22Rv1 (cell line): ENCODE measurements at regions not wholly inside any gene's neighbourhood (a gene's known extent, or its start where the extent isn't known, plus 50 kb on each side); places are given as distances from the start of the nearest gene placed in this dataset.

Experiments
- H3K27ac ChIP-seq: fragments of 450-650 bp; 2 replicates; pipeline ENCODE4 v1.5.1; 2017
- ZFX ChIP-seq: fragments of 450-650 bp; IDR thresholded peaks from 2 replicates; pipeline ENCODE4 v1.6.1; 2017; ENCODE audit warnings: antibody characterized with exemption, borderline replicate concordance
- TF ChIP-seq, protein P1 (sequence below): fragments of 450-650 bp; IDR thresholded peaks from 2 replicates; pipeline ENCODE4 v1.5.1; 2017; ENCODE audit warnings: mild to moderate bottlenecking

- H3K27ac ChIP-seq, result no peak overlapping the region
These were observed 84.0 kb downstream of the GATA3 start for GRCh38 chr10:8138471-8138870.

GRCh38 chr10:8144496-8144895 lies 90.0 kb downstream of the GATA3 start:
- no peak overlapping the region for H3K27ac ChIP-seq
- TF ChIP-seq, protein P1, sequence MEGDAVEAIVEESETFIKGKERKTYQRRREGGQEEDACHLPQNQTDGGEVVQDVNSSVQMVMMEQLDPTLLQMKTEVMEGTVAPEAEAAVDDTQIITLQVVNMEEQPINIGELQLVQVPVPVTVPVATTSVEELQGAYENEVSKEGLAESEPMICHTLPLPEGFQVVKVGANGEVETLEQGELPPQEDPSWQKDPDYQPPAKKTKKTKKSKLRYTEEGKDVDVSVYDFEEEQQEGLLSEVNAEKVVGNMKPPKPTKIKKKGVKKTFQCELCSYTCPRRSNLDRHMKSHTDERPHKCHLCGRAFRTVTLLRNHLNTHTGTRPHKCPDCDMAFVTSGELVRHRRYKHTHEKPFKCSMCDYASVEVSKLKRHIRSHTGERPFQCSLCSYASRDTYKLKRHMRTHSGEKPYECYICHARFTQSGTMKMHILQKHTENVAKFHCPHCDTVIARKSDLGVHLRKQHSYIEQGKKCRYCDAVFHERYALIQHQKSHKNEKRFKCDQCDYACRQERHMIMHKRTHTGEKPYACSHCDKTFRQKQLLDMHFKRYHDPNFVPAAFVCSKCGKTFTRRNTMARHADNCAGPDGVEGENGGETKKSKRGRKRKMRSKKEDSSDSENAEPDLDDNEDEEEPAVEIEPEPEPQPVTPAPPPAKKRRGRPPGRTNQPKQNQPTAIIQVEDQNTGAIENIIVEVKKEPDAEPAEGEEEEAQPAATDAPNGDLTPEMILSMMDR, result no peak
- TF ChIP-seq ZFX, result no peak

More at GRCh38 chr10:8138471-8138870, 84.0 kb downstream of the GATA3 start:
- TF ChIP-seq, protein P1, result no peak

DNA sequence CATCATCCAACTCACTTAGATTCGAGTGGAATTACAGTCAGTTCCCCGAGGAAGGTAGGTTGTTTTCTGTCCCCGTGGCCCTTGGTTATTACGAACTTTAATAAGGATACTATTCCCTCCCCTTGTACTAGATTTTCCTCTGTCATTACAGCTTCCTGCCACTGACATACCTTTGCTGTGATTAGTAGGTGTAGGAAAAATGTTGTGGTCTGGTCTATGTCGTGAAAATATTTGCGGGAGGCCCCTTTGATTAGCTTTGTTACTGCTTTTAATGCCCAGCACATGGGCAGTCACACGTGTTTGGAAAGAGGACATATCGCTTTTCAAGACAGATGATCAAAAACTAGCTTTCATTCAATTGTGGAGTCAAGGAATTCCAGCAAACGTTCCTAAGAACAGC lies 92.2 kb downstream of the GATA3 start:
- no peak overlapping the region for H3K27ac ChIP-seq
- TF ChIP-seq, protein P1, result no peak

- no peak overlapping the region for H3K27ac ChIP-seq
- TF ChIP-seq, protein P1, result no peak
- TF ChIP-seq ZFX, result no peak
These were observed 95.5 kb downstream of the GATA3 start for GRCh38 chr10:8149991-8150390.

- no peak overlapping the region for H3K27ac ChIP-seq
- no peak for TF ChIP-seq ZFX
- TF ChIP-seq, protein P1, result no peak
These were observed 96.0 kb downstream of the GATA3 start for GRCh38 chr10:8150401-8150905.

- H3K27ac ChIP-seq, result no peak overlapping the region
- TF ChIP-seq ZFX, result no peak
- TF ChIP-seq, protein P1, result no peak
These were observed 96.6 kb downstream of the GATA3 start for GRCh38 chr10:8151086-8151485.

DNA sequence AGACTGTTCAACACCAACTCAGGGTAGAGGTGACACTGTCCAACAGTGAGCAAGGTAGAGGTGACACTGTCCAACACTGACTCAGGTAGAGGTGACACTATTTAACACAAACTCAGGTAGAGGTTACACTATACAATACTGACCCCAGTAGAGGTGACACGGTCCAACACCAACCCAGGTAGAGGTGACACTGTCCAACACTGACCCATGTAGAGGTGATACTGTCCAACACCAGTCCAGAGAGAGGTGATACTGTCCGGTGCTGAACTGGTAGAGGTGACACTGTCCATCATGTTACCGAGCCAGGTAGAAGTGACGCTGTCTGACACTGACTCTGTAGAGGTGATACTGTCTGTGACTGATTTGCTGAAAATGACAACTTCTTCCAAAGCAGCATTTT lies 102.4 kb downstream of the GATA3 start:
- H3K27ac ChIP-seq, result no peak overlapping the region
- TF ChIP-seq, protein P1, result no peak
- no peak for TF ChIP-seq ZFX
